Hepatocyte (in vitro differentiated cells): ENCODE measurements at regions not wholly inside any gene's neighbourhood (a gene's known extent, or its start where the extent isn't known, plus 50 kb on each side); places are given as distances from the start of the nearest gene placed in this dataset.

Experiments
- DNase-seq: peaks from one replicate; pipeline ENCODE4 v3.0.0-alpha.2; 2016; ENCODE audit warnings: low spot score
- H2AFZ ChIP-seq: fragments of 200-600 bp; sonication (generic); 2 replicates; pipeline ENCODE4 v1.6.0; 2016; ENCODE audit warnings: antibody characterized with exemption, mild to moderate bottlenecking
- H3K27ac ChIP-seq: fragments of 200-600 bp; sonication (generic); 2 replicates; pipeline ENCODE4 v1.5.1; 2016; ENCODE audit warnings: mild to moderate bottlenecking
- H3K27me3 ChIP-seq: fragments of 200-600 bp; sonication (generic); 2 replicates; pipeline ENCODE4 v1.6.1; 2016
- H3K36me3 ChIP-seq: fragments of 200-600 bp; sonication (generic); replicated peaks from 2 replicates; pipeline ENCODE4 v1.5.1; 2016; ENCODE audit warnings: low read depth; ENCODE audit not compliant: insufficient read depth
- H3K4me1 ChIP-seq: fragments of 200-600 bp; sonication (generic); 2 replicates; pipeline ENCODE4 v1.5.1; 2016; ENCODE audit warnings: mild to moderate bottlenecking, moderate library complexity; ENCODE audit not compliant: insufficient read depth
- H3K4me2 ChIP-seq: fragments of 200-600 bp; sonication (generic); 2 replicates; pipeline ENCODE4 v1.6.0; 2016
- H3K4me3 ChIP-seq: fragments of 200-600 bp; sonication (generic); 2 replicates; pipeline ENCODE4 v1.5.1; 2016; ENCODE audit warnings: mild to moderate bottlenecking
- H3K79me2 ChIP-seq: fragments of 200-600 bp; sonication (generic); 2 replicates; pipeline ENCODE4 v1.6.0; 2017; ENCODE audit warnings: mild to moderate bottlenecking
- H3K9me2 ChIP-seq: fragments of 200-600 bp; sonication (generic); replicated peaks from 2 replicates; pipeline ENCODE4 v1.6.0; 2017; ENCODE audit warnings: mild to moderate bottlenecking; ENCODE audit not compliant: insufficient read depth
- H3K9me3 ChIP-seq: fragments of 200-600 bp; sonication (generic); 2 replicates; pipeline ENCODE4 v1.5.1; 2016; ENCODE audit warnings: low read depth, mild to moderate bottlenecking
- H4K20me1 ChIP-seq: fragments of 200-600 bp; sonication (generic); 2 replicates; pipeline ENCODE4 v1.6.0; 2016; ENCODE audit warnings: mild to moderate bottlenecking; ENCODE audit not compliant: insufficient read depth, poor library complexity, severe bottlenecking
- EZH2 ChIP-seq: fragments of 200-600 bp; sonication (generic); IDR thresholded peaks from 2 replicates; pipeline ENCODE4 v1.6.1; 2016; ENCODE audit warnings: antibody characterized with exemption, mild to moderate bottlenecking, borderline replicate concordance
- EZH2phosphoT487 ChIP-seq: fragments of 200-600 bp; sonication (generic); IDR thresholded peaks from one replicate; pipeline ENCODE4 v1.6.1; 2018; ENCODE audit warnings: antibody characterized with exemption, mild to moderate bottlenecking, low read depth, moderate library complexity; ENCODE audit not compliant: unreplicated experiment, severe bottlenecking
- WGBS: methylation state at CpG from one replicate; pipeline ENCODE4 v1.1.6; 2016; ENCODE audit warnings: low lambda C conversion rate; ENCODE audit errors: missing lambda C conversion rate; 5-methylcytosine and 5-hydroxymethylcytosine counted together
- TF ChIP-seq, protein P1 (sequence below): fragments of 200-600 bp; sonication (generic); IDR thresholded peaks from 2 replicates; pipeline ENCODE4 v1.5.1; 2016; ENCODE audit warnings: antibody characterized with exemption, mild to moderate bottlenecking; ENCODE audit not compliant: poor library complexity

DNA sequence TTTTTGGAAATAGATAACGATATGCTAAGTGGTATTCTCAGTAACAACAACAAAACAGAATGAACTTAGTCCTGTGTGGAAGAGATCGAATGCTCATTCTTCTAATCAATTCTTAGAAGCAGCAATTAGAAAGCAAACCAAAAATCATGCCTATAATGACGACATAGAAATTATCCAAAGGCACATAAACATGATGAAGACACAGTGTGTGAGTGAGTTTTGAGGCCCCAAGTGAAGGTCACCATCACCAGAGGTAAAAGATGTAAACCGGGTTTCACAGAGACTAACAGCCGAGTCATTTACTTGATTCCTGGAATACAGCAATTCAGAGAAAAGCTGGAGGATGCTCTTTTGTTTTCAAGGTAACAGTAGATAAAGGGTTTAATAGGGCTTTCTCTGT lies 509.2 kb downstream of the TDRD15 start:
- Histone ChIP-seq H3K27me3 (no peaks in the 10 kb centered on the region), H2AFZ (no peak overlapping the region), H3K27ac (no peak overlapping the region), H3K79me2 (no peaks in the 10 kb centered on the region), H3K4me1 (no peaks in the 10 kb centered on the region), H3K36me3 (no peaks in the 10 kb centered on the region), H3K4me2 (no peak overlapping the region), H3K9me2 (no peaks in the 10 kb centered on the region), H4K20me1 (no peaks in the 10 kb centered on the region), H3K9me3 (no peaks in the 10 kb centered on the region), H3K4me3 (no peak overlapping the region)
- 64% methylated on average over 5 of the region's 5 CpGs for WGBS
- no peak for TF ChIP-seq EZH2
- TF ChIP-seq, protein P1, sequence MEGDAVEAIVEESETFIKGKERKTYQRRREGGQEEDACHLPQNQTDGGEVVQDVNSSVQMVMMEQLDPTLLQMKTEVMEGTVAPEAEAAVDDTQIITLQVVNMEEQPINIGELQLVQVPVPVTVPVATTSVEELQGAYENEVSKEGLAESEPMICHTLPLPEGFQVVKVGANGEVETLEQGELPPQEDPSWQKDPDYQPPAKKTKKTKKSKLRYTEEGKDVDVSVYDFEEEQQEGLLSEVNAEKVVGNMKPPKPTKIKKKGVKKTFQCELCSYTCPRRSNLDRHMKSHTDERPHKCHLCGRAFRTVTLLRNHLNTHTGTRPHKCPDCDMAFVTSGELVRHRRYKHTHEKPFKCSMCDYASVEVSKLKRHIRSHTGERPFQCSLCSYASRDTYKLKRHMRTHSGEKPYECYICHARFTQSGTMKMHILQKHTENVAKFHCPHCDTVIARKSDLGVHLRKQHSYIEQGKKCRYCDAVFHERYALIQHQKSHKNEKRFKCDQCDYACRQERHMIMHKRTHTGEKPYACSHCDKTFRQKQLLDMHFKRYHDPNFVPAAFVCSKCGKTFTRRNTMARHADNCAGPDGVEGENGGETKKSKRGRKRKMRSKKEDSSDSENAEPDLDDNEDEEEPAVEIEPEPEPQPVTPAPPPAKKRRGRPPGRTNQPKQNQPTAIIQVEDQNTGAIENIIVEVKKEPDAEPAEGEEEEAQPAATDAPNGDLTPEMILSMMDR: no peak
- TF ChIP-seq EZH2phosphoT487: no peak
- no peak for DNase-seq

DNA sequence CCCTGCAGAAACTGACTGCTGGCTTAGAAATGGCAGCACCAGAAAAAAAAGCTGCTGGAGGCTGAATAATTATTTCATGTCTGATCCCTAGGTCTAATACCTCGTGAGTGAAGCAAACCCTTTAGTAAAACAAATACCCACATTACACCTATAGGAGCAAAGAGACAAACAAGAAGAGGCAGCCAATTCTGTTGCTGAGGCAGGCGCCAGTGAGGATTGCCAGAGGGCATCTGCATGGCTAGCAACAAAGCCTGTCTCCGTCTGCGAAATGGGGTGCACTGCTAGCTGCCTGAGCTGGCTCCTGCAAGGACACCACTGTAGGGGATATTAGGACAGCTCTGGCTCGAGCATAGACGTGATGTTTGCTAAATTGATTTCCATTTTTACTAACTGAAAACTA lies 509.7 kb downstream of the TDRD15 start:
- Histone ChIP-seq H3K4me3 (no peak overlapping the region), H3K4me2 (no peak overlapping the region), H3K79me2 (no peaks in the 10 kb centered on the region), H4K20me1 (no peaks in the 10 kb centered on the region), H3K9me2 (no peaks in the 10 kb centered on the region), H3K9me3 (no peaks in the 10 kb centered on the region), H3K4me1 (no peaks in the 10 kb centered on the region), H2AFZ (no peak overlapping the region), H3K36me3 (no peaks in the 10 kb centered on the region), H3K27ac (no peak overlapping the region), H3K27me3 (no peaks in the 10 kb centered on the region)
- no peak for DNase-seq
- TF ChIP-seq EZH2: no peak
- WGBS: 32% methylated on average over 6 of the region's 6 CpGs

DNA sequence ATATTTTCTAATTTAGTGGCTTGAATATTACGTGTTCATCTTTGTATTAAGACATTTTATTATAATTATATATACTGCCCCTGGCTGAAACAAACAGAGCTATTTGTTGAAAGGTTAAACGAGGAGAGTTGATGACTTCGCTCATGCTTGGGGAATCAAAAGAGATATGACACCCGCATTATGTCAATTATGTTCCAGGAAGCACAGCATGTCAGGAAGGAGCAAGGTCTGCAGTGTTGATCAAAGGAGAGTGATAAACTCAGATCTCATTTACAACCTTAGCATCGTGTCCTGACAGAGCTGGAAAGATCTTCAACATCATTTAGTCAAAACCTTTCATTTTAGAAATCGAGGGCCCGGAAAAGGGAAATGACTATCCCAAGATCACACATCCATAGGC lies 510.1 kb downstream of the TDRD15 start:
- H3K36me3 ChIP-seq: no peaks in the 10 kb centered on the region
- no peak overlapping the region for H2AFZ ChIP-seq
- H3K4me3 ChIP-seq: no peak overlapping the region
- no peak overlapping the region for H3K27ac ChIP-seq
- H3K4me1 ChIP-seq: no peaks in the 10 kb centered on the region
- H3K27me3 ChIP-seq: no peaks in the 10 kb centered on the region
- no peak overlapping the region for H3K4me2 ChIP-seq
- TF ChIP-seq, protein P1: no peak
- no peak for TF ChIP-seq EZH2phosphoT487
- WGBS: 67% methylated on average over 7 of the region's 7 CpGs
- H3K9me3 ChIP-seq: no peaks in the 10 kb centered on the region
- no peaks in the 10 kb centered on the region for H4K20me1 ChIP-seq
- no peak for DNase-seq
- H3K79me2 ChIP-seq: no peaks in the 10 kb centered on the region
- no peaks in the 10 kb centered on the region for H3K9me2 ChIP-seq

DNA sequence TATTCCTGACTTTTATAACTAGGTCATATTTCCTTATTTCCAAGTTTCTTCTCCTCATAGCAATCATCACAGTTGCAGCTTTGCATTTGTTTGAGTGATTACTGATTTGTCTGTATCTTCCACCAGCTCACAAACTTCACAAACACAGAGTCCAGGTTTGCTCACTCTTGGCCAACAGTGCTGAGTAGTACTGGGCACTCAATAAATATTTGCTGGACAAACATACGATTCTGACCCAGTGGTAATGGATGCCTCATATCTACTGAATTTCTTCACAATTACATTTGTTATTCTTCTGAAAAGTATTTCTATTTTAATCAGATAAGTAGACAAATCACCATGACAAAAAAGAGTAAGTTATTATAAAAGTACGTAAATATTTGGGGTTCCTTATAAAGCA lies 516.3 kb downstream of the TDRD15 start:
- no peaks in the 10 kb centered on the region for H3K79me2 ChIP-seq
- H3K9me3 ChIP-seq: no peaks in the 10 kb centered on the region
- H3K4me2 ChIP-seq: no peak overlapping the region
- H3K4me1 ChIP-seq: no peaks in the 10 kb centered on the region
- no peak overlapping the region for H3K27ac ChIP-seq
- no peak for DNase-seq
- TF ChIP-seq EZH2phosphoT487: no peak
- TF ChIP-seq, protein P1: no peak
- TF ChIP-seq EZH2: no peak
- 56% methylated on average over 2 of the region's 2 CpGs for WGBS
- H3K9me2 ChIP-seq: no peaks in the 10 kb centered on the region
- no peak overlapping the region for H3K4me3 ChIP-seq
- no peaks in the 10 kb centered on the region for H3K36me3 ChIP-seq
- H4K20me1 ChIP-seq: no peaks in the 10 kb centered on the region
- H2AFZ ChIP-seq: no peak overlapping the region
- no peaks in the 10 kb centered on the region for H3K27me3 ChIP-seq
